H1 (cell line): ENCODE measurements at regions not wholly inside any gene's neighbourhood (a gene's known extent, or its start where the extent isn't known, plus 50 kb on each side); places are given as distances from the start of the nearest gene placed in this dataset.

ENCODE experiments used
- CHD7 ChIP-seq: fragments of 300-600 bp; sonication (generic); IDR thresholded peaks from 2 replicates; pipeline ENCODE4 v1.7.1; 2012; ENCODE audit warnings: low read length, moderate library complexity, mild to moderate bottlenecking, inconsistent platforms; ENCODE audit not compliant: insufficient replicate concordance
- KDM5A ChIP-seq: fragments of 200-600 bp; IDR thresholded peaks from 2 replicates; pipeline ENCODE4 v1.7.1; 2012; ENCODE audit warnings: mild to moderate bottlenecking, low read length, inconsistent platforms, mixed read lengths
- SIN3A ChIP-seq, 2 experiments: IDR thresholded peaks in 1 of 2; conservative IDR thresholded peaks in 1 of 2; 2 replicates each; pipeline ENCODE4 v1.6.1; 2011 to 2012; ENCODE audit warnings: low read length in 2 of 2, improper control_type of control experiment in 1 of 2, low read depth in 1 of 2, mild to moderate bottlenecking in 1 of 2

GRCh38 chr11:98136357-98136756 lies 884.4 kb upstream of the CNTN5 start (continued):
- TF ChIP-seq CHD7 (no peak), KDM5A (no peak), SIN3A (conservative IDR thresholded peaks at IDR 0.05 in 1 of 2, IDR thresholded peaks at IDR 0.05 in 1 of 2; ENCODE audit: low read depth in 1 of 2, low read length in 2 of 2) (no peak)
